ENCODE measurements at regions not wholly inside any gene's neighbourhood (a gene's known extent, or its start where the extent isn't known, plus 50 kb on each side); places are given as distances from the start of the nearest gene placed in this dataset.

DNA sequence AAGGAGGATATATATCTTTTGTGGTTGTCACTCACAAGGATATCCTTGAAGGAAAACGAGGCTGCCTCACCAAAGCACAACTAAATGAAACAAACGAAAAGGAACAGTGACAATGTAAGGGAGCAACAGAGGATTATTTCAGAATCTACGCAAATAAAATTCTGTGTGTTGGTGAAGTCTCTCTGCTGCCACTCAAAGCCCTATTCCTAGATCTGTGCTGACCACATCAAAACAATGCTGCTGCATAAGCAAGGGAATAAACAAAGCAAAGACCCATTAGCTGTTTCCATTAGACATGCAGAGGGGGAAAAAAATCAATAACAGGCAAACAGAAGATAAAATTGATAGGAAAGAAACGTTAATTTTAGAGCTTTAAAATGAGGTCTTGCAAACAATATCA is 204.4 kb downstream of the MZT1 start:
- DNase-seq = no peak

DNA sequence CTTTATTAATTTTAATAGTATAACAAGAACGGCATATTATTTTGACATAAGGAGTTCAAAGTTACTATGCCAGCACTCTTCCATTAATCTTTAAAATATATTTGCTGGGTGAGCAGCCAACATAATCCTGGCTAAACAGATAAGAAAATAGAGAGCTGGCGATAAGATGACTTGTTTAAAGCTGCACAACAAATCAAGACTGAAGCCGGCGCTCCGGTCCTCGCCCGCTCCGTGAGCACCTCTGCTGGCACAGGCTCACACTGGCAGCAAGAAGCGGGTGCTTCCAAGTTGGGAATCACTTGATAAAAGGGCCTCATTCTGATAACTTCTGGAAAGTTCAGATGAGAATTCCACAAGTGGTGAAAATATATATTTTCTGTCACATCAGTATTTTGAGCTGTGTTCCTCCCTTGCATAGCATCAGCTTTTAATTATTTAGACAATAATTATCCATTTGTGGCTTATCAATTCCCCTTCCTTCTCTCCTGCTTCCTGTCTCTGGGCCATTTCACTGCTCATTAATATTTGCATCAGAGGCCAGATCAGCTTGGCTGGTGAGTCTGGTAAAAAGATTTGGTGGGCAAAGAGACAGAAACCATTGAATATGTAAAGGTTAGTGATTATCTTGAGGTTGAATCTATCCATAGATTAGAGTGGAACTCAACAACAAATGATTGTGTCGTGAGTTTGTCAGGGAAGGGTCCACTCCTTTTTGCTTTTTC is 205.3 kb downstream of the MZT1 start:
- no peak for DNase-seq

DNA sequence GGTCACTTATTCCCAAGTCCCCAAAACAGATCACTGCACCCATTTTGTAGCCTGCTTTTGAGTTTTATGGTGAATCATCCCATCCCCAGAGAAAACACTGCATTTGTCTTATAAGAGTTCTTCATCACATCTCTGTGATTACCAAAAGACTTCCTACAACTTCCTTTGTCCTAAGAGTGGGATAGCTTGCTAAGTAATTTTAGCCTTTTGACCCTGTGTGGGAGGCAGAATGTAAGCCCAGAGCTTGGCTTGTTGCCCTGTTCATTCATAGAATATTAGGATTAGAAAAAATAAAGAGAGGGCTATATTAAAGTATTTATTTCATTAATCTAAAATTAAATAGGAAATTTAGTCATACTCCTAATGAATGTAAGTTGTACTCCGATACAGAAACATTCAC is 213.3 kb downstream of the MZT1 start:
- DNase-seq = no peak

DNA sequence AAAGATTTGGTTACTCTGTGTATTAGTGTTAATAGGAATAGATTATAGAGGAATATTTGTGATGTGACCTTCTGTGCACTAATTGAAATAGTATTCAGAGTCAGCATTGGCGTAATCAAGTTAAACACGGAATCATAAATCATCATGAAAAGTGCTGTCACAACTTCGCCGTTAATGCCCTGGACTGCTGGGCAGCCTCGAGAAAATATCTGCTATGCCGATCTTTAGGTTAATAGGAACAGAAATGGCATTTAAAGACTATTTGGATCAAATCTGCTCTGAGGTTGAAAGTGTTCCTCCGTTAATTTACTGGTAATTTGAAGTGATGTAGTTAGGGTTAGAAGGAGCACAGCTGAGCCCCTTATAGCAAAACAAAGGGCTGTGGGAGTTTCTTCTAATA is 219.0 kb downstream of the MZT1 start:
- DNase-seq = no peak

DNA sequence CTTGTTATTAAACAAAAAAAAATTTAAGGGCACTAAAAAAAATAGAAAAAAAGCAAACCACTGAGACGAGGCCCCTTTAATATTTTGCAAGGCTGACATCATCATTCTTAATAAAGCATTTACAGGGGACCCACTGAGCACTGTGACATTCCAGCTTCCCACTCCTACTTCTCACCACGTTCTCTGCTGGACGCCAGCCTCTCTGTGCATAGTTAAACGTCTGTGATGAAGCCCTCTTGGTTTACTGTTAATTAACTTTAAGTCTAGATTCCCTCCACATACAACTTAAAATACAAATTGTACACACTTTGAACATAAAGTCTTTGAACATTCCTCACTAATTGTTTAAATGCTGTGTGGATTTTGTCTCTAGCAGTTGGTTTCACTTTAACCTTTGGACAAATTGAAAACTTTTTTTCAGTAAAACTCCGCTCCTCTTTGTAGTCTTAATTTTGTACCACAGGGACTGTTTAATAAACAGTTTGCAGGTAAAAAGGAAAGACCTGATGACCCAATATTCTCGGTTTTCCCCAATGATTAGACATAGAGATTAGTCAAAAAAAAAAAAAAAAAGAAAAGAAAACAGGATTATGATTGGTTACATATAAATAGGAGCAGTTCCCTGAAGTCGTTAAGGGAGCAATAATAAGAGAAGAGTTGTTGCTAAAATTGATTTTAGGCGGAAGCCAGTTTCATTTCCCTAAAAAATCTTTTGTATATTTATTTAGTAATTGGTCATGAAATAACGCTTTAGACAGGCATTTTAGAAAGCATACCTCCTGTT is 219.8 kb downstream of the MZT1 start:
- DNase-seq = no peak

DNA sequence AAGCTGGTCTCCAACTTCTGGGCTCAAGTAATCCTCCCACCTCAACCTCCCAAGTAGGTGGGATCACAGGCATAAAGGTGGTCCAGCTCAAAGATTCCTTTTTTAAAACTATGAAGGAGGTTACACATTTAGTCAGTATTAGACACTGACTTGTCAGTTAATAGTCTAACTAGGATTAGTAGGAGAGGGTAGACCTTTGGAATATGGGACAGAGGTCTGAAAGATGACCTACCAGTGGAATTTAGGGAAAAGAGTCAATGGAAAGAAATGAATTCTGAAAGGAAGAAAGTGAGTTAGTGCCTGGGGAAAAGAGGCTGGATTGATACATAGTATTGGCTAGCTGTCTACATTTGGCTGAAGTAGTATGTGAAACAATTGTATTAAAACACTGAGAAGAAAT is 220.7 kb downstream of the MZT1 start:
- no peak for DNase-seq

DNA sequence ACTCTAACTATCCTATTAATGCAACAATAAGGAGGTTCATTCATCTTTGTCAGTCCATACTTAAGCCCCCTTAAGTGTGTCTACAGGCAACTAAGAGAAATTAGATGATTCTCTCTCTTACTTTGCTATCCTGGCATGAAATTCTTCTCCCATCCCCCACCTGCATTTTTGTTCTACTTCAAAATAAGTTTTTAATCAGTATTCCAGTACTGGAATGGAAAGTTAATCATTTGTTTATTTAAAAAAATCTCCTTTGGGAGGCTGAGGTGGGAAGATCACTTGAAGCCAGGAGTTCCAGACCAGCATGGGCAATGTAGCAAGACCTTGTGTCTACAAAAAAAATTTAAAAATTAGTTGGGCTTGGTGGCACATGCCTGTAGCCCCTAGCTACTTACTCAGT is 222.1 kb downstream of the MZT1 start:
- DNase-seq = no peak

DNA sequence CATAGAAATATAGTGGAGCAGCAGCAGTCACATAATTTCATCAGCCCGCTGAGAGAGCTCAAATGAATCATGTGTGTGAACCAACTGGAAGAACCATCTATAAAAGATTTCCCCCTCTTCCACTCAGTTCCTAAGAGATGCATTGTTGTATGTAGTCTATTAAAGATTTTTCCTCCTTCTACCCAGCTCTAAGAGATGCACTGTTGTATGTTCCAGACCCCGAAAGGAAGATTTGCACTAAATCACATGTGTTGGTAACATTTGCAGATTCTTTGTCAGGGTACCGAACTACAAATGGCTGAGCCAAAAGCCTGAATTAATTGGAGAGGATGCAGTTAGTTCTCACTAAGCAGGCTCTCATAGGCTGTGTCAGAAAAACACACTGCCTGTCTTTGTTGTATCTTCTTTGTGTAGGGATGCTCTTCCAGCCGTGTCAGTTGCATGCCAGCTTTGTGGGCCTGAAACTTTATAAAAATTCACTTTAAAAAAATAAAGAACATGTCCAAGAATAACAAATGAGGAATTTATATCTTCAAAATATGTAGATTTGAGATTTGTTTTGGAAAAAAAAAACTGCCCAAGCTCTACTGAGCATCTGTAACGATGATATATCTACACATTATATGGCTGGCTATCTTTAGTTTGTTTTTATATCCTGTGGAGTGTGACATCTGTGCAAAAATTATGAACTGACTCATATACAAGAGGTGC is 223.1 kb downstream of the MZT1 start:
- DNase-seq = no peak

DNA sequence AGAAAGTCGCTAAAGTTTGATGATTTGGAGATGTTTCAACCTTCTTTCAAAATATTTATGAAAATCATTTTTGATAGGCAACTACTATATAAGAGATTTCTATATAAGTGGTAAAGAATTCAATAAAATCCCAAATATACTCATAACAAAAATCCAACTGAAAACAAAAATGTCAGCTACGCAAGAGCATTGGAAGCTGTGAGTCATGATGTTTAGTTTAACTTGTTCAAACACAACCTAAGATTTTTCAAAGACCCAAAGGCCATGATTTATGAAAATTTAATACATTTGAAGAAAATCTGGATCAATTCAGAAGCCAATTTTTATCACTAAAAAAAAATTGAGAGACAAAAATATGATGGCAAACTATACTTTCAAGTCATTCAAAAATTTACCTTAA is 226.6 kb downstream of the MZT1 start:
- DNase-seq = no peak

DNA sequence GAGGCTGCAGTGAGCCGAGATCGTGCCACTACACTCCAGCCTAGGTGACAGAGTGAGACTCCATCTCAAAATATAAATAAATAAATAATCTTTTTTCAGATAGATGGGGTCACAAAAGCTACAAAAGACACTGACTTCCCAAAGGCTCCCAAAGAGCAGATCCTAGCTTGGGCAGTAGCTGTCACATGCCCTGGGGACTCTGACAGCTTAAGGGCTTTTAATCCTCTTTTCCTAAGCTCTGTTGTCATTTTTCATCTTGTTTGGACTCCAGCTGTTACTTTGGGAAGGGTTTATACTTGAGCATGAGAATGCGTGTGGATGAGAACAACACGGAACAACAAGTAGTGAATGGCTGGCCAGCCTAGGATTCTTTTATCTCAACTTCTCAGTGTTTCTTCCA is 231.7 kb downstream of the MZT1 start:
- DNase-seq = no peak

DNA sequence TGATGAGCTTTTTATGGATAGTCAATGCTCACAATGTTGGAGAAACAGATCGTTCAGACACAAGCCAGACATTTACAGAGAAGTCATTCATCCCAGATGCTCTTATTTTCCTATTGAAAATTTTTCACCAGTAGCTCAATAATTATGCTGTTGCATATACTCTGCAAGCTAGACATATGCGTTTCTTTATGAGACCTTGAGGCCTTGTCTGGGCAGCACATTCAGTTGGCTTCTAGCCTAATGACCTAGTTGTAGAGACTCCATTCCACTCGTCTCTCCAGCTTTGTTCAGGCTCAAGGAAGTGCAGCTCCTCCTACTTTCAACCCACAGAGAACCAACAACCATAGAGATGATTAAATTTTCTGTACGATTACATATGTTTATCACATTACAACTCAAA is 237.7 kb downstream of the MZT1 start:
- DNase-seq = peak; percentile 18

DNA sequence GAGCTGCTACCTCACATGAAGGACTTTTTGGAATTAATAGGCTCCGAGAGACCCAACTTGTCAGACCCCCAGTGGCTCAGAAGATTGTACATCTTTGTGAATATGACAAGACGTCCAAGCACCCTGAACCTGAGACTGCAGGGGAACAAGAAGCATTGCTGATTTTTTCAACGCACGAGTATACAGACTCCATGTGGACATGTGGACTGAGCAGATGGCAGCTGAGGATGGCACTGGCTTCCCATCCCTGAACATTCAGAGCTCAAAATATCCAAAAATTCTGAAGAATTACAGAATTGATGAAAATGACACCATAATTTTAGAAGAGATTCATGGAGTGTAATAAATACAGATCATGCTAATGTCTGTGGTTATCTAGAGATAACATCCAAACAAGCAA is 254.1 kb downstream of the MZT1 start:
- DNase-seq = no peak

DNA sequence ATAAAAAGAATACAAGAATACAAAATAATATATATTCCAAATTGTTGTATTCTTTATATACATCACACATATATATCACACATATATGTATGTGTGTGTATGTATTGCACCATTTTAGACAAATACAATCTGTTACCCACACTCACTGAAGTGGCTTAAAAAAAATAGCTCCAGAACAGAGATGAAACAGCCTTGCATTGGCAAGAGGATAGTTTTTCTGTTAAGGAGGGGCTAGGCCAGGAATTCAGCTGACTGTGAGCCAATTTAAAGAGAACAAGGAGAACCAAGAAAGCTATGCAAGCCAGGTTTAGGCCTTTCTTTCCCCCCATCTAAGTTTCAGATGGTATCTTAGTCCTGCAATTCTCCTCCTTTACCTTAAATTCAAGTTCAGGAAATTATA is 257.5 kb downstream of the MZT1 start:
- no peak for DNase-seq

DNA sequence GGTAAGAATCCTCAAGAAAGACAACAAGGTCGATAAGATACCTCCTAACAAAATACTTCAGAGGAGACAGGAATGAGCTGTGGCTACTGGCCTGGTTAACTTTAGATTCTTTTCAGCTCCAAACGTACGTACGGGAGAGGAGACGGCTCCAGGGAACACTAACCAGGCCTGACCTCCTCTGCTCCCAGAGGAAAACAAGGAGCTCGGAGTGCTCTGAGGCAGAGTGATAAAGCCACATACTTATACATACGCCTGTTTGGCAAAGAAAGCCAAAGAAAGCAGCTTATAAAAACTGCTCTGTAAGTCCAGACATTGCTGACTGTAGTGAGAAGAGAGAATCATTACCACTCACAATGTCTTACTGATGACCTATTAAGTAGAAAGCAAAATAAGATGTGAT is 263.9 kb downstream of the MZT1 start:
- DNase-seq = no peak

DNA sequence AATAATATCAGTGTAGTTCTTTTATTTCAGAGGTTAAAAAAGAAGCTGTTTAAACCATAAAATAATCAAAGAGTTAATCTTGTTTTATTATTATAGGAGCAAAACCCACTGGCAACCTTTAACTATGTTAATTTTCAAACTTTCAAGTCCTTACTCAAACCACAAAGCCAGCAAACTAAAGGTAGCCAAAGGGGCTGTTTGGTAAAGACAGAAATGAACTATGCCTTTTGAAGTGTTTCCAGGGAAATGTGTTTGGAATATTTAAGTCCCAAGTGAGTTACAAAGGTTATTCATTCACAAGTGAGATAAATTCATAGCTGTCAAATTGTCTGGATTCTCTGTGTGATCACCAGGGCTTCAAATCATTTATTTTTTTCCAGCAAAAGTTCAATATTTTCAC is 264.7 kb downstream of the MZT1 start:
- DNase-seq = no peak

DNA sequence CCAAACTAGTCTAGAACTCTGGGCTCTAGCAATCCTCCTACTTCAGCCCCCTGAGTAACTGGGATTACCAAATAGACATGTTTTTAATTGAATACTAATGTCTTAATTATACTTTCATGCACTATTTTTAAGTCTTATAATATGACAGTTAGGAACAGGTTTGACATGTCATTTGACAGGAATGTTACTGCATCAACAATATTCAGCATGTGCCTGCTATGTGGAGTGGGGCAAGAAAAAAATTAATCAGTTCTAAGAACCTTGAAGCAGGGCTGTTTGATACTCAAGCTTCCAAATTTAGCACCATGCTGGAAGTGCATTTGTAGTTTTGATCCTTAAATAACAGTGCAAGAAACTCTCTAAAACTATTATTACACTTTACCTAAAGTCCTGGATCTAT is 265.3 kb downstream of the MZT1 start:
- DNase-seq = no peak

DNA sequence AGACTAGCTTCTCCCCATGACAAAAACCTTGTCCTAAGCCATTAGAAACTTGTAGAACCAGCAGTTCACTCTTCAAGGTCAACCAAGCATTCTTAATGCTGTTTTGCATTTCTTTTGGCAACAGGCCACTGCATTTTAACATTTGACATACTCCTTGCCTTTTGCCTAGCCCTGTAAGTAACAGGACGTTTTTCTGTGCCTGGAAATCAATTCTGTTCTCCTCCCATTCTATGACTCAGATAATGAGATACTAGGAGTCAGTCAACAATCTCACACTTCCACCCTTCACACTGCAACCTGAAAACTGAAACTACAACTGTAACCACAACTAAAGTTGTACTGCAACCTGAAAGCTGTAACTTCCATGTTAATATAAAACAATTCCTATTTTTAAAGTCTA is 268.7 kb downstream of the MZT1 start:
- no peak for DNase-seq

DNA sequence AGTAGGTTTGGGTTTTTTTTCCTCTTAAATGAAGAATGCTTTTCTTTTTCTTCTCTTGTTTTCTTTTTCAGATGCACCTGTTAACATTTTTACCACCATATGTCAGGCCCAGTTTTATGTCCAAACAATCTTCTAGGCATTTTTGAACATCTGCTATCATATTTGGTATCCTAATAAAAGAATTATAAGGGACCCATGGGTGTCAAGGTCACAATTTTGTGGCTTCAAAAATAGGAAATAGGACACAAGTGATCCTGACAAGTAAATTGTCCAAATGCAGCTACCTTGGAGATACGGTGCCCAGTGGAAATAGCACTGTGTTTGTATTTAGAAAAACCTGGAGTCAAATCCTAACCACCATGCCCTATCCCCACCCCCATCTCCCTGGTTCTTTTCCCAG is 270.3 kb downstream of the MZT1 start:
- no peak for DNase-seq

DNA sequence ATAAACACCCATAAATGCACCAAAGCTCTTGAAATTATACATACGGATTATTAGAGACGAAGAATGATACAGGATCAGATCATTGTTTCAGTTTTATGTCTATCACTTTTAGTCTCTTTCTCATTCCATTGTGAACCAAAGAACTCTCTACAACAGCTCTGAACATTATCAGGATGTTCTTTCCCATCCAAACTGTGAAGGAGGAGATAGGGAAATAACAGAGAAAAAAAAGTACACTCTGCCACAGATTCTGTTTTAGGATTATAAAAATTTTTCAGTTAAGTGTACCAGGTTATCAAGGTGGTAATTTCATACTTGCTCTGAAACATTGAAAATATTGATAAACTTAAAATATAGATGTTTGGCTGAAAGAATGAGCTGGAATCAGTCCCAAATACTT is 270.9 kb downstream of the MZT1 start:
- no peak for DNase-seq

DNA sequence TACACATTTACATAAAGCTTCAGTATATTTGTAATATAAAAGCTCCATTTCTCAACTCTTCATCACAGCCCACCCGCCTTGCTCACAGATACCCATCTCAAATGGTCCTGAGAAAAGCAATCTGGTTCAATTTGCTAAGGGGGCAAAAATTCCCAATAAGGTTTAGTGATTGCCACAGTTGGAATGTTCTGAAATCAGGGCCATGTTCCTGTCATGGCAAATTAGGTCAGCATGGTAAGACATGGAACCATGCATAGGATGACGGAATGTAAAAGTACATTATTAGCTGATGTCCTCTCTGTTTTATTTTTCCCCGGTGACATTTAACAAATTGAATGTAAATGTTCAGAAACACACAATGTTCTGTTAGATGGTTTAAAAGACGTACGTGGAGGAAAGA is 274.3 kb downstream of the MZT1 start:
- DNase-seq = no peak

DNA sequence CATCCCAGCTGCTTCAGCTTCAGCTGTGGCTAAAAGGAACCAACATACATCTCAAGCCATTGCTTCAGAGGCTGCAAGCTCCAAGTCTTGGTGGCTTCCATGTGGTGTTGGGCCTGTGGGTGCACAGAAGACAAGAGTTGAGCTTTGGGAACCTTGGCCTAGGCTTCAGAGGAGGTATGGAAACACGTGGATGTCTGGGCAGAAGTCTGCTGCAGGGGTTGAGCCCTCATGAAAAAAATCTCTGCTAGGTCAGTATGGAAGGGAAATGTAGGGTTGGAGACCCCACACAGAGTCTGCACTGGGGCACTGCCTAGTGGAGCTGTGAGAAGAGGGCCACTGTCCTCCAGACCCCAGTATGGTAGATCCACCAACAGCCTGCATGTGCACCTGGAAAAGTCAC is 279.3 kb downstream of the MZT1 start:
- DNase-seq = no peak

DNA sequence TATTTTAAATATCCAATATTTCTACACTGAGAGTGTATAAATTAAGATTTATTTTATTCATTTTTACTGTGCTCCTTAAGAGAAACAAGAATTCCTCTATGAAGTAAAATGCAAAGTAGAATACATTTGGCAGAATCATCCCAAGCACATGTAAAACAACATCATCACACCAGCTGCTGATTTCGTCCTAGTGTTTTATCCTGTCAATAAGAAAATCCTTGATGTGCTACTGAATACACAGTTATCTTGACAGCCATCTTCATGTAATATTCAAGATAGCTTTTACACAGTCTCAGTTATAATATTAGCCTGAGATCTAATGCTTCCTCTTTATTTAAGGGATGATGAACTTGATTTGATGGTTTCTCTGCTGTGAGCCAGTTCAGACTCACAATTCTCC is 282.4 kb downstream of the MZT1 start:
- DNase-seq = no peak

DNA sequence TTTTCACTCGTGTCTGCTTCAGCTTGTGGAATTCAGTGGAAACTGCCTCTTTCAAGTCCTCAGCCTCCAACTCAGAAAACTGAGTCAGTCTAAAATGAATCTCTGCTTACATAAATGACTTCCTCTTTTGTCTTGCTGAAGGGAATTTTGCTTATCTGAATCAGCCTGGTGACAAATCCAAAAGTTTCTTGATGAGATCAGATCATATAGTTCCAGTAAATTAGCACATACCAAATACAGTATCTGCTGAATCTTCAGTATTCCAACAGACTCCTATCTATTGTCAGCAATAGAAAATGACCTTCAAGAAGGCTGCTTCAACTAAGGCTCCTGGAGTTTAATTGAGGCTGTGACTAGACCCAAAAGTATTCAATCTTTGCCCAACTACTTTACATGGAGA is 290.0 kb downstream of the MZT1 start:
- no peak for DNase-seq

DNA sequence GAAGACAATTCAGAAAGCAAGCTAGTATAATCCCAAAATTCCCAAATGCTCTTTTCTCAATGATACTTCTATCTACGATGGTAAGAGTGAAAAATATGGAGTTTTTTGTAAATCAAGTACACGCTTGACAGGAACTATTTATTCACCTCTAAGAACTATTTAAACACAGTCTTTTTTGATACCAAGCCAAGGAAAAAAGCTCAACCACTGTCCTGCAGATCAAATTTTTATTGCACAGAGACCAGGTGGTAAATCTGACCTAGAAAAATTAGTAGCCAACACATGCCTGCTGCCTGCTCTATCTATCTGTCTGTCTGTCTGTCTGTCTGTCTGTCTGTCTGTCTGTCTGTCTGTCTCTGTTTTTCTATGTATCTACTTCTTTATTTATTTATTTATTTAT is 292.2 kb downstream of the MZT1 start:
- no peak for DNase-seq

Measured in DMS153 (cell line).